GM21529 (cell line): ENCODE measurements at regions not wholly inside any gene's neighbourhood (a gene's known extent, or its start where the extent isn't known, plus 50 kb on each side); places are given as distances from the start of the nearest gene placed in this dataset.

Source experiments
- ATAC-seq: cut with Tn5 transposase; IDR thresholded peaks from one replicate; pipeline ENCODE4 v1.9.1; 2021; ENCODE audit not compliant: unreplicated experiment

- ATAC-seq: no peak
Observed at GRCh38 chr13:106789911-106790310, 222.0 kb upstream of the ARGLU1 start.

- no peak for ATAC-seq
Observed at GRCh38 chr13:106786006-106786563, 218.1 kb upstream of the ARGLU1 start.

GRCh38 chr13:106774621-106775020 lies 206.7 kb upstream of the ARGLU1 start:
- no peak for ATAC-seq

- ATAC-seq: no peak
Observed at GRCh38 chr13:106772006-106772601, 204.2 kb upstream of the ARGLU1 start.

GRCh38 chr13:106768991-106769390 lies 201.1 kb upstream of the ARGLU1 start:
- ATAC-seq: no peak

GRCh38 chr13:106762708-106763107 lies 194.8 kb upstream of the ARGLU1 start:
- ATAC-seq: no peak

GRCh38 chr13:106756446-106756845 lies 188.5 kb upstream of the ARGLU1 start:
- ATAC-seq: no peak

GRCh38 chr13:106755542-106755941 lies 187.6 kb upstream of the ARGLU1 start:
- no peak for ATAC-seq

- ATAC-seq: no peak
Observed at GRCh38 chr13:106753251-106753650, 185.3 kb upstream of the ARGLU1 start.

- no peak for ATAC-seq
Observed at GRCh38 chr13:106752584-106753170, 184.7 kb upstream of the ARGLU1 start.

GRCh38 chr13:106748785-106749184 lies 180.8 kb upstream of the ARGLU1 start:
- ATAC-seq: no peak

GRCh38 chr13:106744516-106744915 lies 176.6 kb upstream of the ARGLU1 start:
- no peak for ATAC-seq

GRCh38 chr13:106738186-106738678 lies 170.3 kb upstream of the ARGLU1 start:
- ATAC-seq: no peak

GRCh38 chr13:106736941-106737340 lies 169.0 kb upstream of the ARGLU1 start:
- no peak for ATAC-seq

GRCh38 chr13:106734198-106734597 lies 166.3 kb upstream of the ARGLU1 start:
- no peak for ATAC-seq

GRCh38 chr13:106723036-106723435 lies 155.1 kb upstream of the ARGLU1 start:
- ATAC-seq: no peak

- ATAC-seq: no peak
Observed at GRCh38 chr13:106722620-106723019, 154.7 kb upstream of the ARGLU1 start.

- ATAC-seq: no peak
Observed at GRCh38 chr13:106721599-106721998, 153.7 kb upstream of the ARGLU1 start.

- ATAC-seq: no peak
Observed at GRCh38 chr13:106714271-106714982, 146.5 kb upstream of the ARGLU1 start.

- no peak for ATAC-seq
Observed at GRCh38 chr13:106712381-106712780, 144.4 kb upstream of the ARGLU1 start.

GRCh38 chr13:106710266-106710665 lies 142.3 kb upstream of the ARGLU1 start:
- no peak for ATAC-seq

GRCh38 chr13:106709522-106709921 lies 141.6 kb upstream of the ARGLU1 start:
- no peak for ATAC-seq
